ENCODE measurements at regions not wholly inside any gene's neighbourhood (a gene's known extent, or its start where the extent isn't known, plus 50 kb on each side); places are given as distances from the start of the nearest gene placed in this dataset.

GRCh38 chr14:75374911-75375310 is 52.9 kb upstream of the JDP2 start:
- no peaks in the 10 kb centered on the region for H3K36me3 Mint-ChIP-seq (ENCODE audit: unreplicated experiment)
- H3K27ac Mint-ChIP-seq (ENCODE audit: unreplicated experiment): no peak overlapping the region
- TF ChIP-seq CTCF (IDR thresholded peaks at IDR 0.05): no peak
- H3K4me1 Mint-ChIP-seq (ENCODE audit: unreplicated experiment): no peaks in the 10 kb centered on the region
- DNase-seq (ENCODE audit: extremely low spot score, unreplicated experiment): peak; percentile 30
- peaks cover 72% of the 10 kb centered on the region for H3K27me3 Mint-ChIP-seq (ENCODE audit: unreplicated experiment)
- no peak overlapping the region for H3K4me3 Mint-ChIP-seq (ENCODE audit: unreplicated experiment)
- no peaks in the 10 kb centered on the region for H3K9me3 Mint-ChIP-seq (ENCODE audit: unreplicated experiment)

GRCh38 chr14:75375983-75376382 is 51.8 kb upstream of the JDP2 start:
- peak; percentile 49 for DNase-seq (ENCODE audit: extremely low spot score, unreplicated experiment)
- H3K27me3 Mint-ChIP-seq (ENCODE audit: unreplicated experiment): peaks cover 63% of the 10 kb centered on the region
- H3K36me3 Mint-ChIP-seq (ENCODE audit: unreplicated experiment): no peaks in the 10 kb centered on the region
- no peaks in the 10 kb centered on the region for H3K9me3 Mint-ChIP-seq (ENCODE audit: unreplicated experiment)
- TF ChIP-seq CTCF (IDR thresholded peaks at IDR 0.05): no peak
- no peak overlapping the region for H3K27ac Mint-ChIP-seq (ENCODE audit: unreplicated experiment)
- no peak overlapping the region for H3K4me3 Mint-ChIP-seq (ENCODE audit: unreplicated experiment)
- no peaks in the 10 kb centered on the region for H3K4me1 Mint-ChIP-seq (ENCODE audit: unreplicated experiment)

All from osteocyte (in vitro differentiated cells).